Lower leg skin (tissue), 4 donors: ENCODE measurements at regions not wholly inside any gene's neighbourhood (a gene's known extent, or its start where the extent isn't known, plus 50 kb on each side); places are given as distances from the start of the nearest gene placed in this dataset.

Experiments used
- DNase-seq, 2 donors: peaks; one replicate each; pipeline ENCODE4 v3.0.0-alpha.2; 2019; ENCODE audit warnings: low spot score in 2 of 2
- H3K4me3 ChIP-seq: fragments of 200-600 bp; sonication (generic); 2 replicates; pipeline ENCODE4 v1.5.1; 2017; ENCODE audit warnings: mild to moderate bottlenecking, low read depth; ENCODE audit not compliant: poor library complexity, severe bottlenecking
- POLR2A ChIP-seq, 2 donors: fragments of 450-650 bp; IDR thresholded peaks; one replicate each; pipeline ENCODE4 v1.6.1; 2016 to 2017; ENCODE audit warnings: antibody characterized with exemption in 2 of 2, mild to moderate bottlenecking in 1 of 2, moderate library complexity in 1 of 2
- WGBS, 2 donors: methylation state at CpG; one replicate each; pipeline ENCODE4 v1.1.5; 2018; 5-methylcytosine and 5-hydroxymethylcytosine counted together
- intact Hi-C: fragments of 100-400 bp; cut with DNase I; formaldehyde crosslinking; loops from one replicate; pipeline ENCODE4 v1.15.0; 2023; ENCODE audit warnings: low total_unique reads
- TF ChIP-seq, protein P1 (sequence below), 3 donors: fragments of 450-650 bp; IDR thresholded peaks; one replicate each; pipeline ENCODE4 v1.5.1; 2016; ENCODE audit warnings: antibody characterized with exemption in 3 of 3, mild to moderate bottlenecking in 3 of 3, moderate library complexity in 2 of 3

DNA sequence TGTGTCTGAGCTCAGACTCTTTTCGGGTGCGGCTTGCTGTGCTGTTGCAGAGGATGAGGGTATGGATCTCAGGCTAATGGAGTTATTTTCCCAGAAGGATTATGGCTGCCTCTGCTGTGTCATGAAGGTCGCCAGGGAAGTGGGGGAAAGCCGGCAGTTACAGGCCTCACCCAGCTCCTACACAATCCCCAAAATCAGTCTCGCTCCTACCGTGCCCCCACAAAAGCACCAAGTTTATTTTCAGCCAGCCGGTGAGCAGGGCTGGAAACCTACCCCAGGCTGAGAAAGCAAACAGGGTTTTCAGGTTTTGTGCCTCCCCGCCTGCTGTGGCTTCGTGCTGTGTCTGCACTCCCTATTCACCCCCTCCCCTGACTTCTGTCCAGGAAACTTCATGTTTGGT, 113.3 kb downstream of the SLC24A2 start:
- DNase-seq: no peak
- WGBS, 2 donors: 40 to 57% methylated on average over 9 of the region's 9 CpGs
- TF ChIP-seq, protein P1, sequence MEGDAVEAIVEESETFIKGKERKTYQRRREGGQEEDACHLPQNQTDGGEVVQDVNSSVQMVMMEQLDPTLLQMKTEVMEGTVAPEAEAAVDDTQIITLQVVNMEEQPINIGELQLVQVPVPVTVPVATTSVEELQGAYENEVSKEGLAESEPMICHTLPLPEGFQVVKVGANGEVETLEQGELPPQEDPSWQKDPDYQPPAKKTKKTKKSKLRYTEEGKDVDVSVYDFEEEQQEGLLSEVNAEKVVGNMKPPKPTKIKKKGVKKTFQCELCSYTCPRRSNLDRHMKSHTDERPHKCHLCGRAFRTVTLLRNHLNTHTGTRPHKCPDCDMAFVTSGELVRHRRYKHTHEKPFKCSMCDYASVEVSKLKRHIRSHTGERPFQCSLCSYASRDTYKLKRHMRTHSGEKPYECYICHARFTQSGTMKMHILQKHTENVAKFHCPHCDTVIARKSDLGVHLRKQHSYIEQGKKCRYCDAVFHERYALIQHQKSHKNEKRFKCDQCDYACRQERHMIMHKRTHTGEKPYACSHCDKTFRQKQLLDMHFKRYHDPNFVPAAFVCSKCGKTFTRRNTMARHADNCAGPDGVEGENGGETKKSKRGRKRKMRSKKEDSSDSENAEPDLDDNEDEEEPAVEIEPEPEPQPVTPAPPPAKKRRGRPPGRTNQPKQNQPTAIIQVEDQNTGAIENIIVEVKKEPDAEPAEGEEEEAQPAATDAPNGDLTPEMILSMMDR (IDR thresholded peaks at IDR 0.05): no peak
- TF ChIP-seq POLR2A (IDR thresholded peaks at IDR 0.05): no peak
- intact Hi-C loops: loop anchor here (5.0 to 10.0 kb wide), 2 partner anchors 61 to 163 kb away; no protein-coding TSS in a partner anchor
- H3K4me3 ChIP-seq: no peak overlapping the region

DNA sequence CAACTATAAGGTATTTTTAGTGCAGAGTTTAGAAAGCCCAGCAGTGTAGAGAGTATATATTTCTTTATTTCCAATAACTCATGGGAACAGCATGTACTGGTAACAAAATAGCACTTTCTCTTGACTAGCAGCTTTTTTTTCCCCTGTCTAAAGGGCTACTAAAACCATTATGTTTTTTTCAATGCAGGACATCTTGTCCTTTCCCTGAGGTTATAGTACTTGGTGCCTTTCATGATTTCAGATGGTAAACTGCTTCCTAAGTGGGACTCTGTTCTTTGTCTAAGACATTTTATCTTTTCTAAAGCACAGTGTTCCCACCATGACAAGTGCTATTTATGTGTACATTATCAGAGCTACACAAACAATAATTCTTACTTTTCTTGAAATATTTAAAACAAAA, 122.3 kb downstream of the SLC24A2 start:
- no peak overlapping the region for H3K4me3 ChIP-seq
- DNase-seq: no peak
- TF ChIP-seq, protein P1 (IDR thresholded peaks at IDR 0.05): no peak
- no peak for TF ChIP-seq POLR2A (IDR thresholded peaks at IDR 0.05)
- intact Hi-C loops: no loop called here

DNA sequence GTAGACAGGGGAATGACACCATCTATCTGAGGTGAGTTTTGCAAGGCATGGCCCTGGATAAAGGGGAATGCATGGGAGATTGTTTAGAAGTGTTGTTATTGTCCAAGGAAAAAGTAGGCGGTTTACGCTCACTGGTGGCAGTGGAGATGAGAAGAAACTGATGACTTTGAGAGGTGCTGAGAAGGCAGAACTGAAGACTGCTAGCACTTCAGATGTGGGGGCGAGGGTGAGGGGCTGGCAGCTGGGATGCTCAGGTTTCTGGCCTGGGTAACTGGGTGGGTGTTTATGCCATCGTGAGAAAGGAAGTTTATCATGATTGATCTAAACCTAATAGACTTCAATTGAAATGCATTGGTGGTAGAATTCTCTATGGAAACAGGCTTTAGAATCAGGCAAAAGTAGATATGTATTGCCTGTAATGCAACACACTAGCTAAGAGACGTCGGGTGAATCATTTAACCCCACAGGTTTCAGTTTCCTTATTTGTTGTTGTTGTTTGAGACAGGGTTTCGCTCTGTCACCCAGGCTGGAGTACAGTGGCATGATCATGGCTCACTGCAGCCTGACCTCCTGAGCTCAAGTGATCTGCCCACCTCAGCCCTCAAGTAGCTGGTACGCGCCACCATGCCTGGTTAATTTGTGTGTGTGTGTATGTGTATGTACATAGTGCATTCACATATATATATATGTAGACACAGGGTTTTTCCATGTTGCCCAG, 123.5 kb downstream of the SLC24A2 start:
- no peak for DNase-seq
- TF ChIP-seq, protein P1 (IDR thresholded peaks at IDR 0.05): no peak
- intact Hi-C loops: no loop called here
- 77 to 79% methylated on average over 9 of the region's 9 CpGs for WGBS, 2 donors
- no peak overlapping the region for H3K4me3 ChIP-seq

DNA sequence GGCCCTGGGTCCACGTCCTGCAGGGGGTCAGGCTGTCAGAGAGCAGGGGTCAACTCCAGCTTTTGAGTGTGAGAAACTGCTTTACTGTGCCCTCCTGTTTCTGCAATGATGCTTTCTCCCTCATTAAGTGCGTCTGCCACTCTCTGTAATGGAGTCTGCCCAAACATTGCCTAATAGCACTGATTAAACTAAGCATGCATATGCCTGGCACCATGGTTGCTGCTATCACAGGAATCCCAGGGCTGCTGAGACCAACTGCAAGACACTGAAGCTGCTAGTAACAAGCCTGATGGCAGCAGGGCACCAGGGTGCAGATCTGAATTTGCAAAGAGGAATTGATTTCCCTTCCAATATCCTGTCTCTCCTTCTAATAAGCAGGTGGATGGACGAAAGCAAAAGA, 125.3 kb downstream of the SLC24A2 start:
- TF ChIP-seq, protein P1 (IDR thresholded peaks at IDR 0.05): no peak
- no peak for TF ChIP-seq POLR2A (IDR thresholded peaks at IDR 0.05)
- H3K4me3 ChIP-seq: no peak overlapping the region
- intact Hi-C loops: no loop called here
- no peak for DNase-seq
- WGBS, 2 donors: 57 to 66% methylated on average over 3 of the region's 3 CpGs

- DNase-seq: no peak
- no peak overlapping the region for H3K4me3 ChIP-seq
- TF ChIP-seq POLR2A (IDR thresholded peaks at IDR 0.05): no peak
- TF ChIP-seq, protein P1 (IDR thresholded peaks at IDR 0.05): no peak
- intact Hi-C loops: no loop called here
- 65 to 76% methylated on average over 6 of the region's 6 CpGs for WGBS, 2 donors
Observed at GRCh38 chr9:19662213-19662612, 126.6 kb downstream of the SLC24A2 start.

DNA sequence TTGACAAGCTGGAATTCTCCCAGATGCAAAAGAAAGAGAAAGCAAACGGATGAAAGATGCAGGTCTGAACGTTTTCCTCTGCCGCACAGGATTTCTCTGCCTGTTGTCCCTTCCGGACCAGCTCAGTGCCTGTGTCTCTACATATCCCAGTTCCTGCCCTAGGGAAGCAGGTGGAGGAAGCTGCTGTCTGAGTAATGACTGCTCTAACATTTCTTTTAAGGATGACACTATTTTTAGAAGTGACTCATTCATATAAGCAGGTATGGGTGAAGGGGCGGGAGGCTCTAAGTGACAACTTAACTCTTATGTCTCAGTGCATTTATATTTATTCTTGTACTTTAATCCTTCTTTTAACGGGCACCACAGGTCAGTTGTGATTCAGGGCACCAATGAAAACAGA, 128.8 kb downstream of the SLC24A2 start:
- no peak overlapping the region for H3K4me3 ChIP-seq
- intact Hi-C loops: no loop called here
- no peak for DNase-seq
- 29 to 38% methylated on average over 6 of the region's 6 CpGs for WGBS, 2 donors
- no peak for TF ChIP-seq POLR2A (IDR thresholded peaks at IDR 0.05)
- TF ChIP-seq, protein P1 (IDR thresholded peaks at IDR 0.05): no peak
